A673 (cell line): ENCODE measurements at regions not wholly inside any gene's neighbourhood (a gene's known extent, or its start where the extent isn't known, plus 50 kb on each side); places are given as distances from the start of the nearest gene placed in this dataset.

Experiments used
- BruUV-seq: library from RNA; stranded (reverse); fragments of 400-500 nt; replicated peaks from 2 replicates; lab custom pipeline; 2021; lab: Mats Ljungman, UMichigan
- CTCF ChIA-PET: fragments of 300-600 bp; sonication (Branson Sonifier 250); formaldehyde crosslinking; loops from one replicate; lab custom pipeline; 2022; ENCODE audit warnings: antibody characterized with exemption; lab: Charles Lee
- POLR2A ChIA-PET: fragments of 300-600 bp; sonication (Branson Sonifier 250); formaldehyde crosslinking; loops from one replicate; lab custom pipeline; 2022; ENCODE audit warnings: antibody characterized with exemption; ENCODE audit not compliant: low non-redundant PET; lab: Charles Lee
- DNase-seq: peaks from one replicate; pipeline ENCODE4 v3.0.0-alpha.2; 2015; ENCODE audit warnings: low spot score
- H3K27ac ChIP-seq: fragments of 200-600 bp; sonication (generic); 2 replicates; pipeline ENCODE4 v1.5.1; 2016; ENCODE audit warnings: mixed run types, low read depth, mild to moderate bottlenecking, mixed read lengths, antibody characterized with exemption, low read length; ENCODE audit not compliant: poor library complexity, severe bottlenecking
- H3K27me3 ChIP-seq: fragments of 200-600 bp; sonication (generic); replicated peaks from 2 replicates; pipeline ENCODE4 v1.6.1; 2017; ENCODE audit warnings: mixed run types, low read depth, mild to moderate bottlenecking, mixed read lengths, antibody characterized with exemption, low read length; ENCODE audit not compliant: insufficient read depth, poor library complexity
- H3K36me3 ChIP-seq: fragments of 200-600 bp; sonication (generic); 2 replicates; pipeline ENCODE4 v1.6.1; 2016; ENCODE audit warnings: mixed run types, mild to moderate bottlenecking, mixed read lengths, antibody characterized with exemption, low read length; ENCODE audit not compliant: insufficient read depth, poor library complexity, severe bottlenecking
- H3K4me1 ChIP-seq: fragments of 200-600 bp; sonication (generic); 2 replicates; pipeline ENCODE4 v1.6.1; 2017; ENCODE audit warnings: mixed run types, mild to moderate bottlenecking, mixed read lengths, antibody characterized with exemption, low read length; ENCODE audit not compliant: insufficient read depth, poor library complexity, severe bottlenecking
- H3K4me3 ChIP-seq: fragments of 200-600 bp; sonication (generic); 2 replicates; pipeline ENCODE4 v1.5.1; 2016; ENCODE audit warnings: low read depth, mixed run types, mild to moderate bottlenecking, mixed read lengths, low read length; ENCODE audit not compliant: poor library complexity, severe bottlenecking
- H3K9me3 ChIP-seq: fragments of 200-600 bp; sonication (generic); 2 replicates; pipeline ENCODE4 v1.6.1; 2016; ENCODE audit warnings: mixed run types, low read depth, mild to moderate bottlenecking, mixed read lengths, antibody characterized with exemption, low read length; ENCODE audit not compliant: poor library complexity, severe bottlenecking
- CTCF ChIP-seq: fragments of 300-800, 200-600 bp; sonication (generic); conservative IDR thresholded peaks from 2 replicates; pipeline ENCODE4 v1.5.1; 2017; ENCODE audit warnings: low read depth, mild to moderate bottlenecking, antibody characterized with exemption, low read length, moderate library complexity, mixed read lengths
- EZH2 ChIP-seq: fragments of 200-600 bp; sonication (generic); IDR thresholded peaks from 2 replicates; pipeline ENCODE4 v1.6.1; 2017; ENCODE audit warnings: borderline replicate concordance, low read depth, mild to moderate bottlenecking, mixed read lengths, antibody characterized with exemption, low read length; ENCODE audit not compliant: poor library complexity, severe bottlenecking
- intact Hi-C: fragments of 100-400 bp; cut with micrococcal nuclease; formaldehyde crosslinking; loops from one replicate; pipeline ENCODE4 v1.10.0; 2022; ENCODE audit not compliant: unreplicated experiment

GRCh38 chr4:135573251-135573650 lies 1371.7 kb upstream of the PABPC4L start:
- no peaks in the 10 kb centered on the region for H3K4me1 ChIP-seq
- intact Hi-C loops: no loop called here
- no peaks in the 10 kb centered on the region for H3K27me3 ChIP-seq
- no peak for DNase-seq
- ChIA-PET POLR2A (no interaction called here), CTCF (no interaction called here)
- H3K9me3 ChIP-seq: no peaks in the 10 kb centered on the region
- no peak overlapping the region for H3K27ac ChIP-seq
- H3K36me3 ChIP-seq: no peaks in the 10 kb centered on the region
- no peak for TF ChIP-seq EZH2
- TF ChIP-seq CTCF: no peak
- no TSS peak for BruUV-seq
- H3K4me3 ChIP-seq: no peak overlapping the region

- Histone ChIP-seq H3K4me3 (no peak overlapping the region), H3K27ac (no peak overlapping the region), H3K36me3 (no peaks in the 10 kb centered on the region), H3K27me3 (no peaks in the 10 kb centered on the region), H3K4me1 (no peaks in the 10 kb centered on the region), H3K9me3 (no peaks in the 10 kb centered on the region)
- ChIA-PET CTCF (no interaction called here), POLR2A (no interaction called here)
- no peak for TF ChIP-seq CTCF
- no peak for TF ChIP-seq EZH2
- BruUV-seq: no TSS peak
- intact Hi-C loops: no loop called here
- no peak for DNase-seq
Measured at GRCh38 chr4:135564090-135564489, 1362.5 kb upstream of the PABPC4L start.

- no peaks in the 10 kb centered on the region for H3K36me3 ChIP-seq
- no peak overlapping the region for H3K27ac ChIP-seq
- H3K4me3 ChIP-seq: no peak overlapping the region
- BruUV-seq: no TSS peak
- intact Hi-C loops: no loop called here
- H3K27me3 ChIP-seq: no peaks in the 10 kb centered on the region
- ChIA-PET POLR2A (no interaction called here), CTCF (no interaction called here)
- no peak for DNase-seq
- no peak for TF ChIP-seq EZH2
- no peak for TF ChIP-seq CTCF
- no peaks in the 10 kb centered on the region for H3K9me3 ChIP-seq
- no peaks in the 10 kb centered on the region for H3K4me1 ChIP-seq
Measured at GRCh38 chr4:135553213-135553612, 1351.6 kb upstream of the PABPC4L start.
